Activated T-cell treated with anti-CD3 and anti-CD28 coated beads, Interleukin-2, amount 50 U/mL, for 1 hour (primary cell): ENCODE measurements at regions not wholly inside any gene's neighbourhood (a gene's known extent, or its start where the extent isn't known, plus 50 kb on each side); places are given as distances from the start of the nearest gene placed in this dataset.
"Not testable (repeated sequence)": the region's sequence is repeated elsewhere in the genome, so short reads cannot be mapped to it uniquely, and the experiment has no call there.

ENCODE experiments used
- DNase-seq: peaks from one replicate; pipeline ENCODE4 v3.0.0-alpha.2; 2020

GRCh38 chr20:60787276-60787675, 464.8 kb upstream of the CDH4 start:
- DNase-seq: no peak

GRCh38 chr20:60788070-60788469, 464.0 kb upstream of the CDH4 start:
- DNase-seq: no peak

GRCh38 chr20:60789399-60789798, 462.7 kb upstream of the CDH4 start:
- DNase-seq: no peak

GRCh38 chr20:60790339-60790738, 461.7 kb upstream of the CDH4 start:
- not testable (repeated sequence) for DNase-seq

GRCh38 chr20:60791823-60792222, 460.2 kb upstream of the CDH4 start:
- no peak for DNase-seq

GRCh38 chr20:60792941-60793340, 459.1 kb upstream of the CDH4 start:
- DNase-seq: no peak

- DNase-seq: no peak
Measured at GRCh38 chr20:60794674-60795073, 457.4 kb upstream of the CDH4 start.

GRCh38 chr20:60795651-60796050, 456.4 kb upstream of the CDH4 start:
- no peak for DNase-seq

- DNase-seq: no peak
Measured at GRCh38 chr20:60800185-60800584, 451.9 kb upstream of the CDH4 start.

- DNase-seq: no peak
Measured at GRCh38 chr20:60802676-60803075, 449.4 kb upstream of the CDH4 start.

GRCh38 chr20:60803335-60804055, 448.6 kb upstream of the CDH4 start:
- DNase-seq: no peak

GRCh38 chr20:60804240-60804917, 447.7 kb upstream of the CDH4 start:
- DNase-seq: no peak

- no peak for DNase-seq
Measured at GRCh38 chr20:60804918-60805630, 447.0 kb upstream of the CDH4 start.

GRCh38 chr20:60806354-60806753, 445.7 kb upstream of the CDH4 start:
- DNase-seq: no peak

- DNase-seq: no peak
Measured at GRCh38 chr20:60806824-60807223, 445.2 kb upstream of the CDH4 start.

- no peak for DNase-seq
Measured at GRCh38 chr20:60808003-60808672, 443.9 kb upstream of the CDH4 start.

GRCh38 chr20:60808701-60809100, 443.4 kb upstream of the CDH4 start:
- no peak for DNase-seq

- no peak for DNase-seq
Measured at GRCh38 chr20:60810561-60810960, 441.5 kb upstream of the CDH4 start.

GRCh38 chr20:60812561-60812960, 439.5 kb upstream of the CDH4 start:
- no peak for DNase-seq

GRCh38 chr20:60813066-60813465, 439.0 kb upstream of the CDH4 start:
- no peak for DNase-seq

- DNase-seq: no peak
Measured at GRCh38 chr20:60815656-60816055, 436.4 kb upstream of the CDH4 start.

GRCh38 chr20:60816901-60817300, 435.2 kb upstream of the CDH4 start:
- no peak for DNase-seq

GRCh38 chr20:60817891-60818290, 434.2 kb upstream of the CDH4 start:
- no peak for DNase-seq

GRCh38 chr20:60819511-60819910, 432.6 kb upstream of the CDH4 start:
- no peak for DNase-seq
